ENCODE measurements at regions not wholly inside any gene's neighbourhood (a gene's known extent, or its start where the extent isn't known, plus 50 kb on each side); places are given as distances from the start of the nearest gene placed in this dataset.

- no TSS peak for BruUV-seq (replicated peaks)
- Histone ChIP-seq H3K9me1 (replicated peaks; ENCODE audit: control insufficient read depth, extremely low read depth, insufficient read depth, low read length) (no peaks in the 10 kb centered on the region), H4K20me1 (replicated peaks; ENCODE audit: control insufficient read depth, extremely low read depth, insufficient read depth, low read length) (no peaks in the 10 kb centered on the region), H2AFZ (ENCODE audit: low read depth, low read length) (no peak overlapping the region), H3K36me3 (ENCODE audit: control insufficient read depth in 2 of 2, extremely low read depth in 1 of 2, insufficient read depth in 2 of 2, low read length in 2 of 2) (no peaks in the 10 kb centered on the region), H3K4me3 (replicated peaks in 1 of 3; ENCODE audit: insufficient read depth in 1 of 3, low read depth in 1 of 3, low read length in 3 of 3) (no peak overlapping the region), H3K9me3 (replicated peaks; ENCODE audit: control insufficient read depth, insufficient read depth, low read length) (no peaks in the 10 kb centered on the region), H3K9ac (replicated peaks; ENCODE audit: extremely low read depth, insufficient read depth, low read length) (no peak overlapping the region), H3K4me1 (ENCODE audit: control insufficient read depth, extremely low read depth, insufficient read depth, low read length) (no peaks in the 10 kb centered on the region), H3K79me2 (ENCODE audit: control insufficient read depth, insufficient read depth, low read length) (no peaks in the 10 kb centered on the region), H3K27ac (ENCODE audit: insufficient read depth, low read depth, low read length) (no peak overlapping the region), H3K4me2 (ENCODE audit: insufficient read depth, low read length) (no peak overlapping the region), H3K27me3 (ENCODE audit: control insufficient read depth in 2 of 2, insufficient read depth in 2 of 2, low read length in 2 of 2) (no peaks in the 10 kb centered on the region)
- CTCF ChIA-PET: no interaction called here
- FAIRE-seq (no peak), DNase-seq (ENCODE audit: low read depth, low spot score) (no peak)
- intact Hi-C loops (cut with micrococcal nuclease): no loop called here
- TF ChIP-seq POLR2AphosphoS5 (IDR thresholded peaks at IDR 0.05; ENCODE audit: insufficient read depth, low read depth, low read length): no peak
- no peak for TF ChIP-seq GATA2 (IDR thresholded peaks at IDR 0.05; ENCODE audit: insufficient read depth, insufficient read length, low read depth, low read length)
- TF ChIP-seq JUN (IDR thresholded peaks at IDR 0.05; ENCODE audit: borderline replicate concordance, insufficient read depth, insufficient read length, low read depth): no peak
- TF ChIP-seq EZH2 (IDR thresholded peaks at IDR 0.05; ENCODE audit: borderline replicate concordance, low read depth, low read length, severe bottlenecking): no peak
- TF ChIP-seq CTCF (IDR thresholded peaks at IDR 0.05; ENCODE audit: extremely low read depth in 1 of 2, insufficient read depth in 1 of 2, low read depth in 1 of 2, low read length in 2 of 2): no peak
- TF ChIP-seq POLR2A (IDR thresholded peaks at IDR 0.05; ENCODE audit: low read depth, low read length): no peak
- TF ChIP-seq MYC (IDR thresholded peaks at IDR 0.05; ENCODE audit: low read depth, low read length): no peak
- TF ChIP-seq FOS (IDR thresholded peaks at IDR 0.05; ENCODE audit: borderline replicate concordance, insufficient read depth, low read length): no peak
- no peak for TF ChIP-seq MAX (IDR thresholded peaks at IDR 0.05; ENCODE audit: insufficient read depth, insufficient read length)
- POLR2A ChIA-PET: no interaction called here
- dilution Hi-C loops (cut with MboI; ENCODE audit: extremely low pct_ligation_motif_present, low sequenced_read_pairs): no loop called here
These were observed 833.4 kb downstream of the LRRTM4 start for GRCh38 chr2:76688732-76689131.

Data from endothelial cell of umbilical vein (primary cell).